ENCODE measurements at regions not wholly inside any gene's neighbourhood (a gene's known extent, or its start where the extent isn't known, plus 50 kb on each side); places are given as distances from the start of the nearest gene placed in this dataset.
"Not testable (repeated sequence)": the region's sequence is repeated elsewhere in the genome, so short reads cannot be mapped to it uniquely, and the experiment has no call there.

DNA sequence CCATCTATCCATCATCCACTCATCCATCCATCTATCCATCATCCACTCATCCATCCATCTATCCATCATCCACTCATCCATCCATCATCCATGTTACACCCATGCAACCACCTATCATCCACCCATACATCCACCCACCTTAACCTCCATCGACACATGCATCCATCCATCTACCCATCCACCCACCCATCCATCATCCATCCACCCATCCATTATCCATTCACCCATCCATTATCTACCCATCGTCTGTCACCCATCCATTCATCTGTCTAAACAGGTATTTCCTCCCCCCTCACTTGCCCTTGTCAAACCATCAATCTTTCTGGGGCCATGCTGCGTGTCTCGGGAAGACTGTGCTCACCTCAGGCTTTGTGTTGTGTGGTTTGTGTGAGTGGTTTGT is 78.6 kb upstream of the LRPAP1 start:
- in situ Hi-C loops (cut with HindIII; ENCODE audit: low pct_ligation_motif_present, low pct_unique_long_range_greater_than_20kb, low sequenced_read_pairs); DNase-seq: not testable (repeated sequence)

GRCh38 chr4:3609905-3610304 is 77.7 kb upstream of the LRPAP1 start:
- DNase-seq; in situ Hi-C loops (cut with HindIII; ENCODE audit: low pct_ligation_motif_present, low pct_unique_long_range_greater_than_20kb, low sequenced_read_pairs): not testable (repeated sequence)

DNA sequence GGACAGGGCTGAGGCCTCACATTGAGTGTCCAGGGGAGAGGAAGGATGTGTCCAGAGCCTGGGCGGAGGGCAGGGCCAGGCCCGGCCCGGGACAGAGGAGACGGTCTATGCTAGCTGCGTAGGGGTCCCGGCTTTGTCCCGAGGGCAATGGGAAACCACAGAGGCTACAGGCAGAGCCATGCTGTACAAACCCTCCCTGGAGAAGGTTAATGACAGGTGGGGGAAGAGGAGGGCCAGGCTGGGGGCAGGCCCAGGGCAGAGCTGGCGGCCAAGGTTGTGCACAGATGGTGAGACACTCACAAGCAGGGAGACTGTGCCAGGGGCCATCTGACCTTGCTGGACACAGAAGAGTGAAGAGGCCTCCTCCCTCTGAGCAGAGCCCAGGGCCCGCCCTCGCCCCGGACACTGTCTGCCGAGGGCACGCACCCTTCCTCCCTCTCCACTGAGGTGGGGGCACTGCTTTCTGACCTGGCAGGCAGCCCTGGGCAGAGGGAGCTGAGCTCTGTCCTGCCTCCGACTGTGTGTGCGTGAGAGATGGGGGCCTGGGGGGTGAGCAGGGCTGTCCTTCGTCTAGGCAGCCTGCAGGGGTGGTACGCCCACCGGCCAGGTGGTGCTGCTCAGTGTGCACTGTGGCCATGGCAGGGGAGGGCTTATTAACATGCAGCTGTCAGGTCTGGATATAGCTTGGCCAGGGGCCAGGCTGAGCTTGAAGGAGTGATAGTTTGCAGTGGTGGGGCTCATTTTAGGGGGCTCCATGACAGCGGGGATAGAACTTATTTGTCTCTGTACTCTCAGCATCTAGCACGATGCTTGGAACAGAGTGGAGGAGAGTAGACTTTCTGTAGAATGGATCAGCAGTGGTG is 75.7 kb upstream of the LRPAP1 start:
- no peak for DNase-seq
- in situ Hi-C loops (cut with HindIII; ENCODE audit: low pct_ligation_motif_present, low pct_unique_long_range_greater_than_20kb, low sequenced_read_pairs) = no loop called here

DNA sequence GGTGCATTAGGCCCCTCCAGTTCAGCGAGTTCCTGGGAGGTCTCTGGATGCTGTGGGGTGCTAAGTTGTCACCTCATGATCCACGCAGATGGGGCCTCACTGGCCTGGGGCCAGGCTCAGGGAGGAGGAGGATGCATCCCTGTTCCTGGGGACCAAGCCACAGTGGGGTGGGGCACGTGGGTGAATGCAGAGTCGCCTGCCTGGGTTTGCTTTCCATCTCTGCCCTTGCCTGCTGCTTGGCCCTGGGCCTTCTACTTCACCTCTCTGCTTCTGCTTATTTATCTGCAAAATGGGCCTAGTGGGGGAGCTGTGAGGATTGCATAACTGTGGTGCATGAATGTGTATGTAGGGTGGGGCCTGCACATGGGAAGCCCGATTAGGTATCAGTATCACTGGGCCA is 74.6 kb upstream of the LRPAP1 start:
- DNase-seq; in situ Hi-C loops (cut with HindIII; ENCODE audit: low pct_ligation_motif_present, low pct_unique_long_range_greater_than_20kb, low sequenced_read_pairs): not testable (repeated sequence)

- in situ Hi-C loops (cut with HindIII; ENCODE audit: low pct_ligation_motif_present, low pct_unique_long_range_greater_than_20kb, low sequenced_read_pairs); DNase-seq: not testable (repeated sequence)
Observed at GRCh38 chr4:3606271-3606670, 74.0 kb upstream of the LRPAP1 start.

DNA sequence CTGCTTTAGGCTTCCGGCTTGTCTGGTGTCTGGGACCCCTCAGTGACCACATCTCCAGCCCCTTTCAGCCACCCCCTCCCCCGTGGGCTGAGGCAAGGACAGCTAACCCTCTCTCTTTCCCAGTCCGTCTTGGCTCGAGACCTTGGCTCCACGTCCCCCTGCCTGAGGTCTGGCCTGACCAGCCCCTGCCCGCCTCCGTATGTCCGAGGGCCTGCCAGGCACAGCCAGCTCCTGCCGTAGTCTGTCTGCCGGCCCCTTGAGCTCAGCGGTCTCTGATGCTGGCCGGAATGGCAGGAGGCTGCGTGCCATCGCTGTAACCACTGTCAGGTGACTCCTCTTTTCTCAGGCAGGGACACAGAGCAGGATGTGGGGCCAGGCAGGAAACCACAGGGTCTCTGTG is 73.3 kb upstream of the LRPAP1 start:
- no peak for DNase-seq

DNA sequence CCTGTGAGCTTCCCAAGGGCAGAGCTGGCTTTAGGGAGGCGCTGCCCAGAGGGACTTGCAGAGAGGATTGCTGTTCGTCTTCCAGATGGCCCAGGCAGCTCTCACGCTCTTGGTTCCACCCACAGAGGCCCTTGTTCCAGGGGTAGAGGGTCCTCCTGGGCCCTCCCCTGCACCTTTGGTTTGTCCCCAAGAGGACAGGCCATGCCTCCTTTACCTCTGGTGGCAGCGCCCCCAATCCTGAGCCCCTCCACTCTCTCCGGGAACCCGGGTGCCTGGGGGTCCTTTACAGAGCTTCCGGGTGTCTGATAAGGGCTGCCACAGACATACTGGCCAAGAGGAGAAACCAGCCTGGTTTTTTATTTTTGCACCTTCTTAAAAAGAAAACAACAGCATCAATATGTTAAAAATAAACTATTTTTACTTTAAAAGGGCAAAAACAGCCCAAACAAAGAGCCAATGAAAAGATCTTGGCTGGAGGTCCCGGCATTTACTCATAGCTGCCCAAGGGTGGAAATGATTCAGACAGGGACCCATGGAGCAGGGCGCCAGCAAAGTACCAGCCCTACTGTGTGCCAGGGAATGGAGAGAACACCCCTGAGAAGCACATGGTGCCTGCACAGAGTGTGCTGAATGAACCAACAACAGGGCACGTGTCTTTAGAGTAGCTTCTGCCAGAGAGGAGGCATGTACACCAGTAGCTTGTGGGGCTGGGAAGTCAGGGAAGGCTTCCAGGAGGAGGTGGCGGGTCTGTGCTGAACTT is 70.8 kb upstream of the LRPAP1 start:
- DNase-seq; in situ Hi-C loops (cut with HindIII; ENCODE audit: low pct_ligation_motif_present, low pct_unique_long_range_greater_than_20kb, low sequenced_read_pairs): not testable (repeated sequence)

More for the DNA sequence above, 73.3 kb upstream of the LRPAP1 start:
- in situ Hi-C loops (cut with HindIII; ENCODE audit: low pct_ligation_motif_present, low pct_unique_long_range_greater_than_20kb, low sequenced_read_pairs) = no loop called here

DNA sequence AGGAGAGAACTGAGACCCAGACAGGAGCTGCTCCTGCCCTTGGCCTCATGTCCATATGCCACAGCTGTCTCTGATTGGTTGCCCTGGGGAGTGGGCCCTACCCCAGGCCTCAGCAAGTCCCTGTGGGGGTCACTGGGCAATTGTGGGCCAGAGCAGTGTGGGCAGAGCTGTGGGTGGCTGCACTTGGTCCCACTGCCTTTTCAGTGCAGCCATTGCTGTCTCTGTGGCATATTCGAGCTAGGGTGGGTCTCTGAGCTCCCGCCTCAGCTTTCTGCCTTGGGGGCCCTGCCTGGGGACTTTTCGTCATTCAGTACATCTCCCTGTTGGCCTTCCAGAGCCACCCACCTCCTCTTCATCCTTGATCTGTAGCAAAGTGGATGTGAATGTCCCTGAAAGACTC is 69.8 kb upstream of the LRPAP1 start:
- in situ Hi-C loops (cut with HindIII; ENCODE audit: low pct_ligation_motif_present, low pct_unique_long_range_greater_than_20kb, low sequenced_read_pairs) = no loop called here
- DNase-seq = no peak

DNA sequence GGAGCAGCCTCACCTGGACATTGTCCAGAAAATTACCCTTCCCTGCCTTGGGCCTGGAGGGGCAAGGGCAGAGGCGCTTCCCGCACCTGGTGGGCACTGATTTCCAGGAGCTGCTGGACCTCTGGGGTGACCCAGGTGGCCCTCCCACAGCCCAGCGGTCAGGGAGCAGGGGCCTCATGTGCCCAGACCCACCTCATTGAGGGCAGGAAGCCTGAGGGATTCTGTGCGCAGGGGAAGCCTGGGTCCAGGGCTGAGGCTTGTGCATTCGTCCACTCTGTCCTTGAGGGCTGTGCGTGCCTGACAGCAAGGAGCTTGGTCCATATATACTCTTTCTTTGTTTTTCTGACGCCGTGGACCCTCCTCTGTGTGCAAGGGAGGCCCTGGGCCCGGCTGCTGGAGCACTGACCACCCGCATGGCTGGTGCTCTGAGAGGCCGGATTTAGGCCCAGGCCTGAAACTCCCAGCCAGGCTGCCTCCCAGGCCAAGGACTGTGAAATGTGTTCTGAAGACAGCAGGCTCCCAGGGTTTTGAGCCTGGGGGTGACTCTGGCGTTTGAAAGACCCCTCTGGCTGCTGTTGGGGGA is 69.0 kb upstream of the LRPAP1 start:
- in situ Hi-C loops (cut with HindIII; ENCODE audit: low pct_ligation_motif_present, low pct_unique_long_range_greater_than_20kb, low sequenced_read_pairs); DNase-seq: not testable (repeated sequence)

DNA sequence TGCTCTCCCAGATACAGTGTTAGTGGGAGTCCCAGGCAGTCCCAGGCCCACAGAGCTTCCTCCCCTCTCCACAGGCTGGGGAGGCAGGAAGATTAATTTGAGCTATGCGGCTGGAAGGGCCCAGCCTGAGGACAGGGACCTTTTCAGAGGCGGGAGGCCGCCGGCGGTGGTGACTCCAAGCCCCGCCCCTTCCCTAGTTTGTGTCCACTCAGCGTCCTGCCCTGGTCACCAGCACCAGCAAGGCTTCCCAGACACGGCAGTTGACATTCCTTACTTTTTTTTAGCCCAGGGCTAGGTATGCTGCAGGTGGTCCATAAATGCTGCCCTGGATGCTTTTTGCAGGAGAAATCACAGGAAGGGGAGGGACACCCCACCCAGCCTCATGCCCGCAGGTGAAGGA is 67.7 kb upstream of the LRPAP1 start:
- in situ Hi-C loops (cut with HindIII; ENCODE audit: low pct_ligation_motif_present, low pct_unique_long_range_greater_than_20kb, low sequenced_read_pairs) = no loop called here
- no peak for DNase-seq

GRCh38 chr4:3598695-3599227 is 66.5 kb upstream of the LRPAP1 start:
- in situ Hi-C loops (cut with HindIII; ENCODE audit: low pct_ligation_motif_present, low pct_unique_long_range_greater_than_20kb, low sequenced_read_pairs) = no loop called here
- DNase-seq = no peak

DNA sequence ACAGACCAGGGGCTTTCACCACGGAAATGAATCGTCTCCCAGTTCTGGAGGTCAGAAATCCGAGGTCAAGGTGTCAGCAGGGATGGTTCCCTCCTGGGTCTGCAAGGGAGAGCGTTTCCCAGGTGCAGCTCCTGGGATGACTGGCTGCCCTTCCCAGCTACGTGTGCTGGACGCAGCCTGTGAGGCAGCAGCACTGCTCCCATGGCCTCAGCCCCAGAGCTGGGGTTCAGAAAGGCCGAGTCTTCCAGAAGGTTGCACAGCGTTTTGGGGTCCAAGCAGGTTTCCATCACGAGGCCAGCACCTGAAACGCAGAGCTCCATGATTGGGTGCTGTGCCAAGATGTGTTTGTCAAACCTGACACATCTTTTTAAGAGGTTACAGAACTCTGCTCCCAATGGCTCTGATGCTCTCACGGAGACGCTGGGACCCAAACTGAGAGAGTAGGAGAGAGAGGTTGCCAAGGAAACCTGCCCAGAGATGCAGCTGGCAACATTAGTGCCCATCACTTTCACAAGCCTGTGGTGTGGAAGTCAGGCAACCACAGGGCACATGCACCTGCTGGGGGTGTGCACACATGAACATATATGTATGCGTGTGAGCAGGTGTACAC is 65.8 kb upstream of the LRPAP1 start:
- DNase-seq; in situ Hi-C loops (cut with HindIII; ENCODE audit: low pct_ligation_motif_present, low pct_unique_long_range_greater_than_20kb, low sequenced_read_pairs): not testable (repeated sequence)

DNA sequence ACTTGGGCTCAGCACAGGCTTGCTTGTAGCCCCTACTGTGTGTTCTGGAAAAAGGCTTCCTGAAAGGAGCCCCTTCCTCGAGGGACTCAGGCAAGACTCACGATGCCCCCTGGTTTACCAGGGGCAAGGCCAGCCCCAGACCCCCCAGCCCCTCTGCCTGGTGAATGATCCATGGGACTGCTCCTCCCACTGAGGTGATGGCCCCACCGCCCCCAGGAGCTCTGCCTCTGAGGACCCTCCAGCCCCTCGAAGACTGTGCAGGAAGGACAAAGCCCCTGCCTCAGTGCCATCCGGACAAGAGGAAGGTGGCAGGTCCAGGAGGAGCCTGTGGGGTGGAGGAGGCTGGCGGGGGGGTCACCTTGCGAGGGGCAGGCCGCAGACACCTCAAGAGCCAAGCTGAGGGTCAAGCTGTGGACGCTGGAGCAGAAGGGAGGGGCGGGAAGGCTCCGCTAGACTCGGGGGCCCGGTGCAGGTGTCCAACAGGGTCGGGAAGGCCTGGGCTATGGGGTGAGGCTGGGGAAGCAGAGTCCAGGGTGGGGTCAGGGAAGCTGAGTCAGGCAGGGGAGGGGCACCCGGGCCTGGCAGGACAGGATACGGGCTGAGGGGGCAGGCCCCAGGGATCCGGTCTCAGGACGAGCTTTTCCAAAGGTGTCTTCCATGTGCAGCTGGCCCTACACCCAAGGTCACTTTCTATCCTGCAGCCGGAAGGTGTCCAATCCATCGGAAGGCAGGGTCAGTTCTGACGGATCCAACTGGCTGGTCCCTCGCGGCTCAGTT is 64.9 kb upstream of the LRPAP1 start:
- in situ Hi-C loops (cut with HindIII; ENCODE audit: low pct_ligation_motif_present, low pct_unique_long_range_greater_than_20kb, low sequenced_read_pairs); DNase-seq: not testable (repeated sequence)

DNA sequence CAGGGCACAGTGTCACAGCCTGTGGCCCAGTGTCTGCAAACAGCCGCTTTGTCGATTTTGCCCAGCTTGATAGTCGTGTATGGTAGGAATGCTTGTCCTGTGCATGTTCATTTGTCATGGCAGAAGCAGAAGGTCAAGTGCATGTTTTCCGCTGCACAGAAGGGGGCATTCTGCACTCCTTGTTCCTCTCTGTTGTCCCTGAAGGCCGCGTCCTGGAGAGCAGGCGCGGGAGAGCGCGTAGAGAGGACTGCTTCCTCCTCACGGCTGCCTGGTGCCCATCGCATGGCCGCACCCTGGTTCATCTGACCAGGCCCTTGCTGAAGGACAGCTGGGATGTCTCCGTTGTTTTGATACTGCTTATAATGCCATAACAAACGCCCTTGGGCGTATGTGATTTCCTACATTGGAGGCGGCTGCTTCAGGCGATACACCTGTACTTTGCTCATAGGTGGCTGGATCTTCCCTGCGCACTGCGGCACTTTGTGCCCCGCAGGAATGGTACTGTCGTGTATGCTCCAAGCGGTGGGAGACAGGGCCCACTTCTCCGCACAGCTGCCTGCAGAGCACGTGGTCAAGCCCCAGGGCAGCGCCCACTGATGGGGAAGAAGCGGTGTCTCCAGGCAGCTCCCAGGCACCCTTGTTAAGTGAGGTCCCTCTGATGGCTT is 63.5 kb upstream of the LRPAP1 start:
- DNase-seq; in situ Hi-C loops (cut with HindIII; ENCODE audit: low pct_ligation_motif_present, low pct_unique_long_range_greater_than_20kb, low sequenced_read_pairs): not testable (repeated sequence)

GRCh38 chr4:3594751-3595150 is 62.5 kb upstream of the LRPAP1 start:
- DNase-seq; in situ Hi-C loops (cut with HindIII; ENCODE audit: low pct_ligation_motif_present, low pct_unique_long_range_greater_than_20kb, low sequenced_read_pairs): not testable (repeated sequence)

- DNase-seq; in situ Hi-C loops (cut with HindIII; ENCODE audit: low pct_ligation_motif_present, low pct_unique_long_range_greater_than_20kb, low sequenced_read_pairs): not testable (repeated sequence)
Observed at GRCh38 chr4:3589946-3590924, 58.0 kb upstream of the LRPAP1 start.

Measured in ACHN (cell line).